ENCODE measurements at regions not wholly inside any gene's neighbourhood (a gene's known extent, or its start where the extent isn't known, plus 50 kb on each side); places are given as distances from the start of the nearest gene placed in this dataset.

DNA sequence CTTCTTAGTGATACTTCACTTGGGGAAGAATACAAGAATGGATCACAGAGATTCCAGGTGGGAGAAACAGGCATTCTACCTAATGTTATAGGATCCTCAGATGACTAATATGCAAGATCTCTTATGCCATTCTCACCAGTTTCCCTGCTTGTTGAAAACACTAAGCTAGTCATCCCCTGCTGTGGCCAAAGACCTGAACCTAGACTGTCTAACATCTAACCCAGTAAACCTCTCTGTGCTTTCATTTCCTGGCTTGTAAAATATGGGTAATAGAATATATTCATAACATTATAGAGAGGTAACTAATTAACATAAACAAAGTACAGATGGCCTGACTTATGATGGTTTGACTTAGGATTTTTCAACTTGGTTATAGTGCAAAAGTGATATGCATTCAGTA lies 776.3 kb downstream of the TUSC7 start:
- no peak for DNase-seq

DNA sequence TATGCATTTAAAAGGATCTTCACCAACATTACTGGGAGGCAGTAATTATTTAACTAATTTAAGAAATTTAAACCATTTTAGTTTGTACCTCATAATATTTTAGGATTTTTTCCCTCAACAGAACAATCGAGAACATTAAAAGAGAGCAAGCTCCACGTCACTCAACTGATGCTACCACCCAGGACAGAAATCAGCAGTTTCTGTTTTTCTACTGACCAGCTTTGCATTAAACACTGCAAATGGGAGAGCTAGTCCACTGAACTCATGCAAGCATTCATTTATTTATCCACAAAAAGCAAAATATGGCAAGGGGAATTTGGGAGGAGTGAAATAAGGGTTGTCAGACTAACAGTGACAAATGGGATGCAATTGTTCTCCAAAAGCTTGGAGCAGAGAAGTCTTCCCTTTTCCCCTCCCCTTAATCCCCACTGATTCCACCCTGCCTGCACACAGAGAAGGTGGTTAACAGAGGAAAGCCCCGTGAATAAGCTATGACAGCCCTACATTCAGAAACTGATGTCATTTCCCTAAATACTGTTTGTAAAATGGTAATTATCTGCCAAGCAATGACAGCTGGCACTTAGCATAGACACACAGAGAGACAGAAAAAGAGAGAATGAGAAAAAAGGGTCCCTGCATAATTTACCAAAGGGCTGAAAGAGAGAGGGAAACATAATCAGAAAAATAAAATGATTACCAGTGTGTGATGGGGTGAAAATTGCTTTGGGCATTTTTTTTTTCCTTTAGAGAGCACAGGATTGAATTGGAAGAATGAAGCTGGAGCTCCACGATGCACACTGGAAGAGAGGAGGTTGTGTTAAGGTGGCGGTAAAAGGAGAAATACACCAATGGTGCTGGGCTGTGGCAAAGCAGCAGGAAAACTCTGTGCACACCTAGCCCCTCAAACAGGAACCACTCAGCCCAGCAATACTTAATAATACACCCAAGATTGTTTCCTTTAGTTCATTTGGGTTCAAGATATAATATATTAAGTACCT lies 777.4 kb downstream of the TUSC7 start:
- no peak for DNase-seq

DNA sequence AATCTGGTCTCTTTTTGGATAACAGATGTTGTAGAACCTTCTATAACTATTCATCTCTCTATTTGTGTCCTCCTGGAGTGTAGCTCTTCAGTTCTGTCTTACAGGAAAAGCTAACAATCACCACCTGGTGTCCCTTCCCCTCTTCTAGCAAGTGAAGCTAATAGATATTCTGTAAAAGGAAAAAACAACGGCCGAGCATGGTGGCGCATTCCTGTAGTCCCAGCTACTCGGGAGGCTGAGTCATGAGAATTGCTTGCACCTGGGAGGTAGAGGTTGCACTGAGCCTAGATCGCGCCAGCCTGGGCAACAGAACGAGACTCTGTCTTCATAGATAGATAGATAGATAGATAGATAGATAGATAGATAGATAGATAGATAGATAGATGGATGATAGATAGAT lies 779.4 kb downstream of the TUSC7 start:
- no peak for DNase-seq

DNA sequence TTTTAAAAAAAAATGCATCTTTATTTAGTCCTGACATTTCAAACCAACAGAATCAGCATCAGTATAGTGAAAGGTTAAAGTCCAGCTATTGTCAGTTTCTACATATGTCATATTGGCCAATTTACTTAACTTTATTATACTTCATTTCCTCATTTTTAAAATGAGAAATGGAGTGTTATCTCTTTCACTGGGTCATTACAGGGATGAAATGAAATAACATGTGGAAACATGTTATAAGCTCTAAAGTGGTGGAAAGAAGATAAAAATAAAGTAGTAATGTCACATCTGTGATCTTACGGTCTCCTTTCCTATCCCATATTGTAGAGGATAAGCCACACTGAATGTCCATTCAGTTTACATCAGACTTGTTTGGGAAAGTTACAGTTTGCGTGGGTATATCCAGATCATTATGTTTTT lies 780.1 kb downstream of the TUSC7 start:
- DNase-seq = no peak

DNA sequence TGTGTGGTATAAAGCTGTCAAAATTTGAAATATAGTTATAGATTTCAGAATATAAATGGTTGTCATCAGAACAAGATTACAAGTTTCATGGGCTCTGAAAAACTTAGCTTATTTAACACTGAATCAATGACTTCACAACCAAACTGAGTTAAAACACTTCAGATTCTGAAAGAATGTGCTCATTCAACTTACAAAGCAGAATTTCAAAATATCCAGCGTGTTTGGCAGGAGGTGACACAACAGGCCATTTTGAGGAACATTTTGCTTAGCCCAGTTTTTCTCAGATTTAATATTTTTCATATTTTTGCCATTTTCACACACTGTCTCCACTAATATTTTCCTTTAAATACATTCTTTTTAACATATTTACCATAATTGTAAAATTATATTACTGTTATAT lies 781.1 kb downstream of the TUSC7 start:
- DNase-seq = no peak

DNA sequence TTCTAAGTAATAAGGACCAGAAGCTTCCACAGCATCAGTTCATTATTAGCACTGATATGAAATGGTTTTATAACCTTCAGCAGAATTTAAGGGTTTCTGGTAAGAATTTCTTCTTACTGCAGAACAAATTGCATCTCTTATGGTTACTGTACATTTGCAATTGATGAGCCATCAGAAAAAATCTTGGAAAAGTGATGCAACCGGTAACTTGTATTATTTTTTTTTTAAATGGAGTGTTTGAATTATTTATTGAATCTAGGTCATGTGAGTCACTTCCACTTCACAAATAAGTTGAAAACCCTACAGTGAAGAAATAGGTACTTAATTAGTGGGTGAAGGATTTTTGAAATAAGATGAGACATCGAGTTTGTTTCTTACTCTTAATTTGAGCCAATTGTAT lies 786.0 kb downstream of the TUSC7 start:
- no peak for DNase-seq

DNA sequence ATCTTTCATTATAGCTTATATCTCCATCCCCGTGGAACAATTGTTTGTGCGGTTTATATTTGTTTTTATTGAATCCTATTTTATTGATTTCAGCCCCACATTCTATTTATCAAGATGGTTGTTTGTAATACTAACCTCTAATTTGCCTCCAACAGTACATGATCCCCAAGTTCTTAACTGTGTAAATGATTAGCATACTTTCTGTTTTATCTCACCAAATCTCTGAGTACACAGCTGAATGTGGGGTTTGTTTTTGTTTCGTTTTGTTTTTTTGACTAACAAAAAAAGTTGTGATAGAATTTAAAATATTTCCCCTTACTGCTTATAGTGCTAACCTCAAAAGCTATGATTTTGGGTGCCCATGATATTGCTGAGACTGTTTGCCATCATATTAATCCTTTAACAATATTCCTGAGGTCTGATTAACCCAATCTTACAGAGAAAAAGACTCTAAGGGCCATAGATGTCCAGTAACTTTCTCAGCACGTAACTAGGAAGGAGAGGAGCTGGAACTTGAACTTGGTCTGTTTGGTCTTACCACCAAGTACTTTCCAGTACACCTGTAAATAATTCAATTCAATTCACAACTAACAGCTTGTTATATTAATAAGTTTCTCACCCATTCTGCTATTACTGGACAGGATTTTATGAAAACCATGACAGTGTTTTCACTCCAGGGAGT lies 789.8 kb downstream of the TUSC7 start:
- no peak for DNase-seq

DNA sequence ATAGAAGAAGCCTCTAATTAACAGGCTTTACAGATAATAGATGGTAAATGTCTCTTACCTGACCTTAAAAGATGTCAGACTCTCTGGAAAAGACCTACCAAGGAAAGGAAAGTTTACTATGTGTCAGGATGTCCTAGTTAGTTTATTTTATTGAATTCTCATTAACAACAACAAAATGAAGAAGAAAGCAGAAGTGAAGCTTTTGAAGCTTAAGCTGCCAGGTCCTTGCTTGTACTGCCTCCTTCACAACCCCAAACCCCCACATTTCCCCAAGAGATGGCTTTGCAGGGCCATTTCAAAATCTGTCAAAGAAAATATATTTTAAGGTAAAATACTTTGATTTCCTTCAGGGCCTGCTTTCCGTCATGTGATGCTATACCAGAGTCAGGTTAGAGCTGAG lies 798.4 kb downstream of the TUSC7 start:
- no peak for DNase-seq

DNA sequence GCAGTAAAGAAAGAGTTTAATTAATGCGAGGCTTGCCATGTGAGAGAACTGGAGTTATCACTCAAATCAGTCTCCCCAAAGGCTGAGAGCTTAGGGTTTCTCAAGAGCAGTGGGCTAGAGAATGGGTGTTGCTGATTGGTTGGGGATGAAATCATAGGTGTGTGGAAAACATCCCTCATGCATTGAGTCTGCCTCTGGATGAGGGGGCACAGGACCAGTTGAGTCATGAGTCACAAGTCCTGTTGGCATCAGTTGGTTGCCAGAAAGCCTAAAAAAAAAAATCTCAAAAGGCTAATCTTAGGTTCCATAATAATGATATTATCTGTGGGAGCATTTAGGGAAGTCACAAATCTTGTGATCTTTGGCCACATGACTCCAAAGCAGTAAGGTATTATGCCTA lies 800.3 kb downstream of the TUSC7 start:
- DNase-seq = no peak

DNA sequence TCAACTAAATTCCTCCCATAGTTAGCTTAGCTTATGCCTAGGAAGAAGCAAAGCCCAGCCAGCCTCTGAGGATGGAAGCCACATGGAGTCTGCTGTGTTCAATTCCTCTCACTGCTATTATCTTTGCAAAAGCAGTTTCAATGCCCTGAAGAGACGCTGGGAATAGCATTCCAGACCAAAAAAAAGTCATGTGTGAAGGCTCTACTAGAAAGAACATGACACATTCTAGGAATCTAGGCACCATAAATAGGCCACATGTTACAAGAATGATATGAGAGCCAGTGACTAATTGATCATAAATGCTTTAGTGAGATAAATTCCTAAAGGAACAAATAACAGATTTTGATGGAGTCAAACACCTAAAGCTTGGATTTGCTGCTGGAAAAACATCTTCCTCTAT lies 800.8 kb downstream of the TUSC7 start:
- no peak for DNase-seq

DNA sequence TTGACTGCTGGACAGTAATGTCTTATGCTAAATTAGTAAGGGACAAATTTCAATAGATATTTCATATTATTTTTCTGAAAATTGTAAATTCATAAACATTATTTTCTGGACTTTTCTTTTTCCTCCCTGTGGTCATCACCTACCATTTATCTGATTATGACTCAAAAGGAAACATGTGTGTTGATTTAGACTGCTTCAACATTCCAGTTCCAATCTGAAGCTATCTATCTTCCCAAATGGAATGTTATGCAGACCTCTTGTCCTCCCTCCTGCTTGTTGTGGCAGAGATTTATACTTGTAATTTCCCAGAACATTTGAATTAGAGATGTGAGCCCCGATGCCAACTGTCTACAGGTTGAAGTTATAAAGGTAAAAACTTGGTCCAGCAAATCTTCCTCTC lies 803.4 kb downstream of the TUSC7 start:
- DNase-seq = no peak

DNA sequence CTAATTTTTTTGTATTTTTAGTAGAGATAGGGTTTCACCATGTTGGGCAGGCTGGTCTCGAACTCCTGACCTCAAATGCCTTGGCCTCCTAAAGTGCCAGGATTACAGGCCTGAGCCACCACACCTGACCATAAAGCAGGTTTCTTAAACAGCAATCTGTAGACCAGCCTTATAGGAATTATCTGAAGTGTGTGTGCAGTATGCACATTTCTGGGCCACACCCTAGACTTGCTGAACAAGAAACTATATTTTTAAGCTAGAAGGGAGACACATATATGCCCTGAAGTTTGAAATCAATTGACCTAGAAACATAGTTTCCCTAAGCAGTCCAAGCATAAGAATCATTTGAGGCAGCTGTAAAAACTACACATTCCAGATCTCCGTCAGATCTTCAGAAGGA lies 805.7 kb downstream of the TUSC7 start:
- no peak for DNase-seq

DNA sequence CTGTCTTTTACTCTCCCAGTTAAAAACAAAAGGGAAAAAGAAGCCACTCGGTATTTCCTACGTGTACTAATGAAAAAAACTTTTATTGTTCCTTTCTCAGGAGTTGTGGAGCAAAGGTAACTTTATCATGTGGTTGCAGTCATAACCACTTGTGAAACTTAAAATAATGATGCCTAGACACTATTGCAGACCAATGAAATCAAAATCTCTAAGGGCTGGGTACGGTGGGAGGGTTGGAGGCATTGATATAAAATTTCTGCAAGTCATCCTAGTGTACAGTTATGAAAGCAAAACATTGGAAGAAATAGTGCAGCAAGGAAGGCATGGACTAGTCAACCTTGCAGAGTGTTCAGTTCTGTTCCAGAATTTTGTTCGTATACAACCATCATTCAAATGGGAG lies 808.8 kb downstream of the TUSC7 start:
- no peak for DNase-seq

DNA sequence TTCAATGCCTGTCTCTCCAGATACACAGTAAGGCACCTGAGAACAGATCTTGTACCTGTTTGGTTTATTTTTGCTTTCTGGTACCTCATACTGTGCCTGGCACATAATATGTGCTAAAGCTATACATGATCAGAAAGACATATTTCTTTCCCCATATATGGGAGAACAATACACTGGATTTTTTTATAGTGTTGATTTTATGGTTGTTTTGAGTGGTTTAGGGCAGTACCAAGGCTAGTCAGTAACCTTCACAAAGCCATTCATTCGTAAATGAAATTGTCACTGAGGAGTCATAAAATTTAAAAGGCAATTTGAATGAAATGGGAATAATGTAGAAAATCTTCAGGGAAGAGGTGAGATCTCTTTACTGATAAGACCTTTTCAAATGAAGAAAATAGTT lies 810.2 kb downstream of the TUSC7 start:
- no peak for DNase-seq

DNA sequence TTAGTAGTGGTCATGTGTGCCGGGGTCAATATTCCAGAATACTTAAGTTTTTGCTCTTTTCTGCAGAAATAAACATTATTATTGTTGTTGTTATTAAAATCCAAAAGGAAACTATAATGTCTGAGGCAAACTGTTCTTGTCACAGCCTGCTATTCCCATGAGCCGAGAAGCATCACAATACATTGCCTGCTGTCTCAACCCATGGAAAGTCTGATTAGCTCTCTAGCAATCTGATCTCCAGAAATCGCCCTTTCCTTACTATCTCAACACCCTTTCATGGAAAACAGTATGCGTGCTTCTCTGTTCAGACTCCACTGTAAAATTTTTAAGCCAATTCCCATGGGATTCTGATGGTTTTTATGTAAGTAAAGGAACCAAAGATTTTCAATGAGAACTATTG lies 811.0 kb downstream of the TUSC7 start:
- no peak for DNase-seq

DNA sequence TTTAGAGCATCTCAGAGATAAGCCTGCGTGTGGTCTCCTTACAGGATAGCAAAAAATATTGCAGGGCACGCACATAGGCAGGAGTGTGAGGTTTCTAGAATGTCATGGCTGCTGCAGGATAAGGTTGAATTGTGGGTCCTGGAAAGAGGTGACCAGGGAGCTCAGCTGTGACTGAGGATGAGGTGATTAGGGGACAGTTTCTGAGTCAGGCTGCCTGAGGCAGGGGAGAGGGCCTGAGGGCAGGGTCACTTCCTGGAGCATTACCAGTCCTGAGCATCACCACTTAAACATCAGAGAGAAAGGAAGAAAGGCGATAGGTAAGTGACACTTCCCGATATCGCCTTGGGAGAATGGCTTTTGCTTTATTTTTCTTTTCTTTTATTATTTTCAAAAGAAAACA lies 813.8 kb downstream of the TUSC7 start:
- DNase-seq = no peak

DNA sequence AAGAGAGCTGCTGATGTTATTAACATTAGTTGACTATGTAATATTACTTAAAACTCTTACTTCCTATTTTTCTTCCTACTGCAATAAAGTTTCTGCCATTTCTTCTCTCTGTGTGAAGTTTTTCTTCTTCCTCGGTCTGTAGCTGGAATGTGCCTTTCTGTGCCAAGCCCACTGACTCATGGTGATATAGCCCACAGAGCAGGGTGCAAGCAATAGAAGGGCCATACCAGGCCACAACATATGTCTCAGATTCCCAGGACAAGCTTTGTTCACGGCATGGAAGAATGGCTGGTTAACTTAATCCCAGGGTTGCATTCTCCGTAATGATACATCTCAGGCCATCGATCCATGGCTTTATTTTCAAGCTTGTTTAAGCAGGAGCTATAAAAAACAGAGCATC lies 815.3 kb downstream of the TUSC7 start:
- no peak for DNase-seq

DNA sequence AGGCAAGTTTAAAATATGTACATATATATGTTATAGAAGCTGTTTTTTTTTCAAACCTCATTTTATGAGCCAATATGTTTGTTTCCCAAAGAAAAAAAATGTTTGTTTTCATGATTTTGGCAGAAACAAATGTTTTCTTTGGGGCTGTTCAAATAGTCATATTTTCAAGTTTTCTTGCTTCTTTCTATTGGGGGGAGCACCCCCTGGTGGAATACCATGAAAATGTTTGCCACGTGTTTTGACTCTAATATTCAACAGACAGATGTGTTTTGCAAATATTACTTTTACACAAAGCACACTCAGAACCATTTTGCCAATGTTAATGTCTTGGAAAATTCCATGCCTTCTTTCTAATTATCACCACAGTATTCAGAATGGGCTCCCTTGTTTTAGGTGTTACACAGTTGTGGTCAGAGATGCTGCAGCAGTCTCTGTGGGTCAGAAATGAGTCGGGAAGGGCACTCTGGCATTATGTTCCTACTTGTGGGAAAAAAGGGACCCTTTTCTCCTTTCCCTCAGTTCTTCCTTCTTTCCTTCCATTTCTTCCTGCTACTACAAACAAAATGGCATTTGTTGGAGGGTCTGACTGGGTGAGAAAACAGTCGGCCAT lies 817.0 kb downstream of the TUSC7 start:
- no peak for DNase-seq

DNA sequence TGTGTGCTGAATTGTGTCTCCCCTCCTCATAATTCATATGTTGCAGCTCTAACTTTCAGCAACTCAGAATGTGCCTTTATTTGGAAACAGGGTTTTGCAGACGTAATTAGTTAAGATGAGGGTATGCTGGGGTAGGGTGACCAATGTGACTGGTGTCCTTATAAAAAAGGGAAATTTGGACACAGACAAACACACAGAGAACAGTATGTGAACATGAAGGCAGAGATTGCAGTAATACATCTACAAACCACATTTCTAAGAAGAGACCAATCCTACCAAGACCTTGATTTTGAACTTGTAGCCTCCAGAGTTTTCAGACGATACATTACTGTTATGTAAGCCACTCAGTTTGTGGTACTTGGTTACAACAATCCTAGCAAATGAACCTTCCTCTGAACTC lies 817.8 kb downstream of the TUSC7 start:
- no peak for DNase-seq

DNA sequence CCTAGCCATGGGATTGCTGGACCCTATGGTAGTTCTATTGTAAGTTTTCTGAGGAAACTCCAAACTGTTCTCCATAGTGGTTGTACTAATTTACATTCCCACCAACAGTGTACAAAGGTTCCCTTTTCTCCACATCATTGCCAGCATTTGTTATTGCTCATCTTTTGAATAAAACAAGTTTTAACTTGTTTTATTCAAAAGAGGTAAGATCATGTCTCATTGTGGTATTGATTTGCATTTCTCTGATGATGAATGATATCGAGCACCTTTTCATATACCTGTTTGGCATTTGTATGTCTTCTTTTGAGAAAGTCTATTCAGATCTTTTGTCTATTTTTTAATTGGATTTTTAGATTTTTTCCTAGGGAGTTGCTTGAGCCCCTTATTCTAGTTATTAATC lies 819.1 kb downstream of the TUSC7 start:
- no peak for DNase-seq

DNA sequence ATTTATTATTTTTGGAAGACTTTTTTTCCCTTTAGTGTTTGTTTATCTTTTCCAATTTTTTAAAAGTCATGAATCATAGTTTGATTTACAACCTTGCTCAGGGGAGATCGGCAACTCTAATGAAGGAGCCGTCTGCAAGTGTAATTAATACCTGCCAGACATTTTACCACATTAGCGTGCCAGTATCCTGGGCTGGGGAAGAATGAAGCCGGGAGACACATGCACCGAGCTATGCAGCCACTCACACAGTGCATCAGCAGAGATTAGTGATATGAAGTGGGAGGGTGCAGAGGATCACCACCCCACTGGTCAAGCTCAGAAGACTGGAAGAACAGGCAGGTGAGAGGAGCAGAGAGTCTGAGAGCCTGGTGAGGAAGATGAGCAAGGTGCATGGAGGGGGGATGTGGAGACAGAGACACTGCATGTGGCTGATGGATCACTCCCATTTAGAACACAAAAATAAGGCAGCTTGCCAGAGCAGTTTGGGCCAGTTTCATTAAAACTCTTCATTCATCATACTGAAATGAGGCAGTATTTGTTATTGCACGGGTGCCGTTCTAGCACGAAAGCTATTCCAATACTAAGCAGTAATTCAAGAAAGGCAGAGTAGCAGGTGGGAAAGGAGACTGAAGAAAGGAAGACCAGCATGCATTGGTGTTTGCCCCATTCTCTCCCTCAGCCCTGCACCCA lies 821.6 kb downstream of the TUSC7 start:
- no peak for DNase-seq

DNA sequence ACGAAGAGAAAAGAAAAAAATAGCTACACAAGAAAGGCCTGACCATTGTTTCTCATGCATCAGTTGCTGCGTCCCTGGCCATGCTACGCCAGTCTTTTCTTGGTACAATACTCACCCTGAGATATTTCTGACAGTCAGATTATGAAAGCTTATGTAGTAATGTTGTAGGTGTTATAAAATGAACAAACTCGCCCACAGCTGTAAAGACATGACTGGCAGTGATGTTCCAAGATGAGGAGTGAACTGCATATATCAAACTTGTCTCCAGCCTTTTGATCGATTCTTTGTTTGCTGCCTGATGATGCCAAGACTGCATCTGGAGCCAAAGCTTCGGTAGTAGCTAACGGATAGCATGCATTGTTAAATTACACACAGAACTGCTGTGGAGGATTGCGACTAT lies 822.7 kb downstream of the TUSC7 start:
- no peak for DNase-seq

DNA sequence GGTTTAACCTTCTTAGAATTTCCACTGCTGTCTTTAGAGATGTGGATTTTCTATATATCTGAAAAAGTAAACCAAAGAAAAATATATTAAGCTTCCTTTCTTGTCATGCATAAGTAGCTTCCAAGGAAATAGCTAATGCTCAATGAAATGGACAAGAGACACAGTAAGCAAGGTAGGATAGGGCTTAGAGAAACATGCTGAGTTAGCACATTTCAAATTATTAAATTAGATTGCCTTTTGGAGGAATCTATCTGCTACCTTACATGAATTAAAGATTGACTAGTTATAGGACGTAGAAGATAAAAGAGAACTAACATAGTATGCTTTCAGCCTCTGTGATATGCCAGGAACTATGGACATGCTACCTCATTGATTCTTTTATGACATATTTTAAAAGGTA lies 824.6 kb downstream of the TUSC7 start:
- no peak for DNase-seq

Measured in NCI-H2029 (cell line).